ENCODE measurements at regions not wholly inside any gene's neighbourhood (a gene's known extent, or its start where the extent isn't known, plus 50 kb on each side); places are given as distances from the start of the nearest gene placed in this dataset.
"Not testable (repeated sequence)": the region's sequence is repeated elsewhere in the genome, so short reads cannot be mapped to it uniquely, and the experiment has no call there.

GRCh38 chr9:107807183-107807582 lies 317.6 kb upstream of the KLF4 start:
- no peak for DNase-seq

GRCh38 chr9:107805201-107805600 lies 315.6 kb upstream of the KLF4 start:
- DNase-seq, result no peak

- no peak for DNase-seq
These were observed 304.7 kb upstream of the KLF4 start for GRCh38 chr9:107794259-107794658.

GRCh38 chr9:107793541-107793940 lies 304.0 kb upstream of the KLF4 start:
- no peak for DNase-seq

- no peak for DNase-seq
These were observed 303.0 kb upstream of the KLF4 start for GRCh38 chr9:107792596-107792995.

GRCh38 chr9:107792006-107792405 lies 302.4 kb upstream of the KLF4 start:
- no peak for DNase-seq

- DNase-seq, result no peak
These were observed 299.6 kb upstream of the KLF4 start for GRCh38 chr9:107789001-107789700.

- no peak for DNase-seq
These were observed 297.0 kb upstream of the KLF4 start for GRCh38 chr9:107786561-107786960.

GRCh38 chr9:107784235-107784958 lies 294.8 kb upstream of the KLF4 start:
- DNase-seq, result no peak

- no peak for DNase-seq
These were observed 293.2 kb upstream of the KLF4 start for GRCh38 chr9:107782789-107783188.

GRCh38 chr9:107782381-107782780 lies 292.8 kb upstream of the KLF4 start:
- no peak for DNase-seq

- no peak for DNase-seq
These were observed 291.4 kb upstream of the KLF4 start for GRCh38 chr9:107780960-107781359.

GRCh38 chr9:107779731-107780130 lies 290.2 kb upstream of the KLF4 start:
- DNase-seq, result no peak

- no peak for DNase-seq
These were observed 289.1 kb upstream of the KLF4 start for GRCh38 chr9:107778661-107779060.

- DNase-seq, result not testable (repeated sequence)
These were observed 284.5 kb upstream of the KLF4 start for GRCh38 chr9:107774099-107774498.

- no peak for DNase-seq
These were observed 283.4 kb upstream of the KLF4 start for GRCh38 chr9:107772988-107773387.

GRCh38 chr9:107770716-107771115 lies 281.1 kb upstream of the KLF4 start:
- DNase-seq, result no peak

GRCh38 chr9:107768224-107768623 lies 278.7 kb upstream of the KLF4 start:
- DNase-seq, result no peak

- DNase-seq, result no peak
These were observed 278.1 kb upstream of the KLF4 start for GRCh38 chr9:107767711-107768110.

- not testable (repeated sequence) for DNase-seq
These were observed 273.9 kb upstream of the KLF4 start for GRCh38 chr9:107763469-107763868.

GRCh38 chr9:107761307-107761706 lies 271.7 kb upstream of the KLF4 start:
- DNase-seq, result no peak

GRCh38 chr9:107760469-107761242 lies 271.1 kb upstream of the KLF4 start:
- no peak for DNase-seq

- no peak for DNase-seq
These were observed 270.2 kb upstream of the KLF4 start for GRCh38 chr9:107759823-107760166.
